HCT116 (cell line): ENCODE measurements at regions not wholly inside any gene's neighbourhood (a gene's known extent, or its start where the extent isn't known, plus 50 kb on each side); places are given as distances from the start of the nearest gene placed in this dataset.
A peak's percentile ranks its signal among the peaks of the same experiment; 100 is the strongest.

Source experiments
- ATAC-seq: fragments of 200-7000 bp; cut with Tn5 transposase; 2 replicates; pipeline ENCODE4 v1.9.1; 2020; ENCODE audit warnings: mild to moderate bottlenecking, moderate library complexity
- BruUV-seq: library from RNA; stranded (reverse); fragments of 400-500 nt; replicated peaks from 2 replicates; lab custom pipeline; 2021; lab: Mats Ljungman, UMichigan
- CTCF ChIA-PET: fragments of 300-600 bp; sonication (Branson Sonifier 250); formaldehyde crosslinking; loops from one replicate; lab custom pipeline; 2021; ENCODE audit warnings: antibody characterized with exemption; lab: Charles Lee
- POLR2A ChIA-PET: fragments of 300-600, 350-600 bp; sonication (Branson Sonifier 250); formaldehyde crosslinking; loops from one replicate; lab custom pipeline; 2021; ENCODE audit warnings: antibody characterized with exemption; lab: Charles Lee
- RAD21 ChIA-PET, 2 experiments: fragments of 300-600 bp; sonication (Branson Sonifier 250); formaldehyde crosslinking; loops; one replicate each; lab custom pipeline; 2023; ENCODE audit warnings: low total read pairs in 2 of 2; ENCODE audit not compliant: uncharacterized antibody in 2 of 2, unreplicated experiment in 2 of 2, low non-redundant PET in 1 of 2; lab: Charles Lee
- DNase-seq: peaks from one replicate; pipeline ENCODE4 v3.0.0-alpha.2; 2010; ENCODE audit warnings: low read depth, low spot score
- H2AFZ ChIP-seq: fragments of 200-600 bp; shearing (Covaris generic), sonication (generic); 2 replicates; pipeline ENCODE4 v1.6.1; 2017; ENCODE audit warnings: low read depth, mixed run types, mixed read lengths, antibody characterized with exemption, low read length; ENCODE audit not compliant: poor library complexity, severe bottlenecking
- H3K27ac ChIP-seq: 2 replicates; pipeline ENCODE4 v1.5.1; 2012; ENCODE audit warnings: low read depth, low read length
- H3K27me3 ChIP-seq: fragments of 200-600 bp; sonication (generic); 2 replicates; pipeline ENCODE4 v1.6.1; 2016; ENCODE audit warnings: mixed run types, low read length, mixed read lengths; ENCODE audit not compliant: insufficient read depth
- H3K36me3 ChIP-seq, 2 experiments: fragments of 200-500 bp in 1 of 2; fragments of 200-600 bp in 1 of 2; sonication (Bioruptor generic) in 1 of 2; sonication (generic) in 1 of 2; 2 replicates each; pipeline versions ENCODE4 v1.5.1 to v1.6.1; 2014 to 2016; ENCODE audit warnings: low read length in 2 of 2, inconsistent platforms in 1 of 2, mixed read lengths in 1 of 2, mixed run types in 1 of 2; ENCODE audit not compliant: insufficient read depth in 2 of 2, control insufficient read depth in 1 of 2
- H3K4me1 ChIP-seq, 2 experiments: fragments of 200-600 bp in 1 of 2; sonication (generic) in 1 of 2; 2 replicates each; pipeline versions ENCODE4 v1.5.1 to v1.6.1; 2012 to 2017; ENCODE audit warnings: low read length in 2 of 2, inconsistent platforms in 1 of 2, mild to moderate bottlenecking in 1 of 2, mixed read lengths in 1 of 2, mixed run types in 1 of 2, moderate library complexity in 1 of 2; ENCODE audit not compliant: insufficient read depth in 2 of 2, control insufficient read depth in 1 of 2
- H3K4me2 ChIP-seq: fragments of 200-600 bp; sonication (generic); 2 replicates; pipeline ENCODE4 v1.6.1; 2017; ENCODE audit warnings: mixed run types, low read length, mixed read lengths
- H3K4me3 ChIP-seq, 2 experiments: fragments of 200-600 bp in 1 of 2; sonication (generic) in 1 of 2; replicated peaks in 1 of 2; 2 replicates each; pipeline ENCODE4 v1.5.1; 2011 to 2016; ENCODE audit warnings: low read length in 2 of 2, control low read depth in 1 of 2, low read depth in 1 of 2, mild to moderate bottlenecking in 1 of 2, mixed read lengths in 1 of 2, mixed run types in 1 of 2
- H3K79me2 ChIP-seq: fragments of 200-600 bp; sonication (generic); 2 replicates; pipeline ENCODE4 v1.6.1; 2017; ENCODE audit warnings: mild to moderate bottlenecking, mixed run types, low read length, moderate library complexity, mixed read lengths; ENCODE audit not compliant: insufficient read depth
- H3K9ac ChIP-seq: fragments of 200-600 bp; sonication (generic); 2 replicates; pipeline ENCODE4 v1.6.1; 2016; ENCODE audit warnings: low read length, mixed read lengths
- H3K9me2 ChIP-seq: fragments of 200-600 bp; sonication (generic), shearing (Covaris generic); 2 replicates; pipeline ENCODE4 v1.6.1; 2017; ENCODE audit warnings: mixed run types, mild to moderate bottlenecking, moderate library complexity; ENCODE audit not compliant: insufficient read depth
- H3K9me3 ChIP-seq, 2 experiments: fragments of 200-500 bp in 1 of 2; fragments of 200-600 bp in 1 of 2; sonication (Bioruptor generic) in 1 of 2; sonication (generic) in 1 of 2; 2 replicates each; pipeline ENCODE4 v1.6.1; 2014 to 2017; ENCODE audit warnings: low read length in 2 of 2, mixed read lengths in 2 of 2, inconsistent platforms in 1 of 2, low read depth in 1 of 2, mild to moderate bottlenecking in 1 of 2, mixed run types in 1 of 2, moderate library complexity in 1 of 2; ENCODE audit not compliant: control insufficient read depth in 1 of 2, insufficient read depth in 1 of 2
- H4K20me1 ChIP-seq: fragments of 200-600 bp; sonication (generic), shearing (Covaris generic); 2 replicates; pipeline ENCODE4 v1.6.1; 2017; ENCODE audit warnings: mixed run types, mild to moderate bottlenecking, moderate library complexity; ENCODE audit not compliant: insufficient read depth
- ATF3 ChIP-seq: IDR thresholded peaks from 2 replicates; pipeline ENCODE4 v1.6.1; 2012
- CBX3 ChIP-seq: IDR thresholded peaks from 2 replicates; pipeline ENCODE4 v1.6.1; 2012; ENCODE audit warnings: low read depth
- CEBPB ChIP-seq: IDR thresholded peaks from 2 replicates; pipeline ENCODE4 v1.6.1; 2012; ENCODE audit warnings: low read depth
- EGR1 ChIP-seq: IDR thresholded peaks from 2 replicates; pipeline ENCODE4 v1.6.1; 2012; ENCODE audit warnings: low read depth
- ELF1 ChIP-seq: IDR thresholded peaks from 2 replicates; pipeline ENCODE4 v1.6.1; 2012; ENCODE audit warnings: low read depth, borderline replicate concordance
- EZH2phosphoT487 ChIP-seq: fragments of 200-600 bp; IDR thresholded peaks from 2 replicates; pipeline ENCODE4 v1.6.1; 2018; ENCODE audit warnings: antibody characterized with exemption, borderline replicate concordance
- FOSL1 ChIP-seq: IDR thresholded peaks from 2 replicates; pipeline ENCODE4 v1.6.1; 2012; ENCODE audit warnings: low read depth
- MAX ChIP-seq: IDR thresholded peaks from 2 replicates; pipeline ENCODE4 v1.6.1; 2012
- POLR2A ChIP-seq: IDR thresholded peaks from 2 replicates; pipeline ENCODE4 v1.7.0; 2011; ENCODE audit warnings: borderline replicate concordance; ENCODE audit not compliant: insufficient read depth, insufficient read length; ENCODE audit errors: extremely low read depth
- POLR2AphosphoS5 ChIP-seq: IDR thresholded peaks from 2 replicates; pipeline ENCODE4 v1.6.1; 2011; ENCODE audit warnings: mild to moderate bottlenecking, low read depth, low read length, moderate library complexity
- REST ChIP-seq: IDR thresholded peaks from 2 replicates; pipeline ENCODE4 v1.6.1; 2012; ENCODE audit warnings: low read depth
- SRF ChIP-seq: IDR thresholded peaks from 2 replicates; pipeline ENCODE4 v1.6.1; 2012; ENCODE audit warnings: low read depth
- YY1 ChIP-seq: IDR thresholded peaks from 2 replicates; pipeline ENCODE4 v1.6.1; 2011; ENCODE audit warnings: low read length, low read depth, moderate library complexity, mild to moderate bottlenecking; ENCODE audit not compliant: insufficient replicate concordance; ENCODE audit errors: extremely low read depth
- intact Hi-C: fragments of 100-400 bp; cut with micrococcal nuclease; formaldehyde crosslinking; loops from 2 replicates; pipeline ENCODE4 v1.10.0; 2022

GRCh38 chr11:130775306-130776060 lies 140.8 kb downstream of the SNX19 start:
- no peak overlapping the region for H3K4me2 ChIP-seq
- BruUV-seq, result no TSS peak

GRCh38 chr11:130776061-130776419 lies 140.2 kb downstream of the SNX19 start:
- Histone ChIP-seq H3K4me1 (no peaks in the 10 kb centered on the region), H3K27me3 (no peaks in the 10 kb centered on the region; the same call in 1 of the 2 replicates), H3K27ac (no peak overlapping the region), H3K9me2 (no peaks in the 10 kb centered on the region), H3K9me3 (no peaks in the 10 kb centered on the region), H3K36me3 (no peaks in the 10 kb centered on the region), H3K79me2 (no peaks in the 10 kb centered on the region), H3K9ac (no peak overlapping the region), H4K20me1 (no peaks in the 10 kb centered on the region), H2AFZ (no peak overlapping the region), H3K4me2 (no peak overlapping the region), H3K4me3 (no peak overlapping the region)
- POLR2A ChIA-PET, result no interaction called here
- BruUV-seq, result no TSS peak
- intact Hi-C loops, result no loop called here
- RAD21 ChIA-PET, result no interaction called here
- no peak for ATAC-seq
- no peak for DNase-seq
- CTCF ChIA-PET, result no interaction called here
- TF ChIP-seq ATF3, result no peak
- TF ChIP-seq EZH2phosphoT487, result no peak
- no peak for TF ChIP-seq POLR2A
- TF ChIP-seq FOSL1, result no peak
- TF ChIP-seq EGR1, result no peak
- no peak for TF ChIP-seq YY1
- no peak for TF ChIP-seq MAX
- TF ChIP-seq SRF, result no peak
- TF ChIP-seq REST, result no peak
- no peak for TF ChIP-seq ELF1
- TF ChIP-seq CEBPB, result no peak
- no peak for TF ChIP-seq POLR2AphosphoS5
- TF ChIP-seq CBX3, result no peak

More at GRCh38 chr11:130775306-130776060, 140.8 kb downstream of the SNX19 start:
- DNase-seq, result no peak
- no peaks in the 10 kb centered on the region; the same call in 1 of the 2 replicates for H3K27me3 ChIP-seq
- H3K4me1 ChIP-seq, result no peaks in the 10 kb centered on the region
- TF ChIP-seq MAX (no peak), EGR1 (no peak)
- TF ChIP-seq, all 23 proteins: peak for 0
- Histone ChIP-seq H3K9me3 (no peaks in the 10 kb centered on the region), H2AFZ (no peak overlapping the region), H3K4me3 (no peak overlapping the region), H3K9ac (no peak overlapping the region), H4K20me1 (no peaks in the 10 kb centered on the region), H3K9me2 (no peaks in the 10 kb centered on the region), H3K79me2 (no peaks in the 10 kb centered on the region), H3K36me3 (no peaks in the 10 kb centered on the region), H3K27ac (no peak overlapping the region)
- CTCF ChIA-PET, result no interaction called here
- RAD21 ChIA-PET, result no interaction called here
- intact Hi-C loops, result no loop called here
- POLR2A ChIA-PET, result no interaction called here
- ATAC-seq, result peak; percentile 50; the same call in 1 of the 2 replicates
